ENCODE measurements at regions not wholly inside any gene's neighbourhood (a gene's known extent, or its start where the extent isn't known, plus 50 kb on each side); places are given as distances from the start of the nearest gene placed in this dataset.
"Not testable (repeated sequence)": the region's sequence is repeated elsewhere in the genome, so short reads cannot be mapped to it uniquely, and the experiment has no call there.

DNA sequence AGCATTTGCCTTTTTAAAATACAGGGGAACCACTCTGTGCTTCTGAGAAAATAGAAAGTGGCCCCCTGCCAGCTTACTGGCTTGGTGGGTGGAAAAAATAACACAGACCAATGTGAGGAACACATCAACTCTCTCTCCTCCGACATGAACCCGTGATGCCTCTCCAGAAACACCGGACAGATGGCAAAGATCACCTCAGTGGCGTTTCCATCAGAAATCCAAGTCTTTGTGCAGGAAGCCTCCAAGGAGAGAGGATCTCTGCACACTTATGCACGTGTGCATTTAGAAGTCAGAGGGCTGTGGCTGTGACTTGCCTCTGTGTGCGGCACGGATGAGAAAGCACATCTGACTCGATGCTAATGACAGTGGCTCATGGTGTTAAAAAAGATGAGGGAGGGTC is 112.3 kb upstream of the KLF12 start:
- DNase-seq (ENCODE audit: low spot score): no peak

DNA sequence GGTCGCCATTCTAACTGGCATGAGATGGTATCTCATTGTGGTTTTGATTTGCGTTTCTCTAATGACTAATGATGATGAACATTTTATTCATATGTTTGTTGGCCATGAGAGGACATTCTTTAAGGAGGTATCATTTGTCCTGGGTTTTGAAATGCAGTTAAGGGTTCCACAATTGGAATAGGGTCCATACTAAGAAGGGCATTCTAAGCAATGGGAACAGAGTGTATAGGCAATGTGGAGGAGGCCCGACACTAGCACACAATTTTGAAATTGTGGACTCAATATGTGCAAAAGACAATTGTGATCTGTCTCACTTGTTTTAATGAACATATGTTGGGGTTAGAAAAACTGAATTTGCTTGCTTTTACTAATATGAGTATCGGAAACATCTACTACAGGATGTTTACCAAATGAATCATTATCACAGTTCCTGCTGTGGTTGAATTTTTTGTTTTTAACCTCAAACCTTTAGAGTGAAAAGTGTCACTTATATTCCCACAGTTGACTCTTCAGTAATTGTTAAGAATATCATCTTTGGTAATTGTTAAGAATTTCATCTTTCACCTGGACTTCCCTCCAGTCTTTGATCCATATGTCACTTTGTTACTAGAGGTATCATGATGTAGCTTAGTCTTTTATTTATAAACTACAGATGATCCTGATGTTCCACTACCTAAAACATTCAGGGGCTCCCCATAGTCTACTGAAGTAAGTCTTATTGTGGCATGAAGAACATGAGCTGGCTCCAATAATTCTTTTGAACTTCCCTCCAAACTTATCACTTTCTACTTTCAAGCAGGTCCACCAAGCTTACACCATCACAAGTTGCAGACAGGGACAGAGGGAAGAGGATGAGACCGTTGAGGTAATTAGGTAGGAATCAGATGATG is 109.7 kb upstream of the KLF12 start:
- no peak for DNase-seq (ENCODE audit: low spot score)

- DNase-seq (ENCODE audit: low spot score): not testable (repeated sequence)
Observed at GRCh38 chr13:74241343-74241742, 107.1 kb upstream of the KLF12 start.

- no peak for DNase-seq (ENCODE audit: low spot score)
Observed at GRCh38 chr13:74230984-74231501, 96.8 kb upstream of the KLF12 start.

- no peak for DNase-seq (ENCODE audit: low spot score)
Observed at GRCh38 chr13:74229242-74229641, 95.0 kb upstream of the KLF12 start.

- no peak for DNase-seq (ENCODE audit: low spot score)
Observed at GRCh38 chr13:74227476-74228158, 93.4 kb upstream of the KLF12 start.

- no peak for DNase-seq (ENCODE audit: low spot score)
Observed at GRCh38 chr13:74226791-74227475, 92.7 kb upstream of the KLF12 start.

GRCh38 chr13:74221752-74222151 is 87.5 kb upstream of the KLF12 start:
- no peak for DNase-seq (ENCODE audit: low spot score)

DNA sequence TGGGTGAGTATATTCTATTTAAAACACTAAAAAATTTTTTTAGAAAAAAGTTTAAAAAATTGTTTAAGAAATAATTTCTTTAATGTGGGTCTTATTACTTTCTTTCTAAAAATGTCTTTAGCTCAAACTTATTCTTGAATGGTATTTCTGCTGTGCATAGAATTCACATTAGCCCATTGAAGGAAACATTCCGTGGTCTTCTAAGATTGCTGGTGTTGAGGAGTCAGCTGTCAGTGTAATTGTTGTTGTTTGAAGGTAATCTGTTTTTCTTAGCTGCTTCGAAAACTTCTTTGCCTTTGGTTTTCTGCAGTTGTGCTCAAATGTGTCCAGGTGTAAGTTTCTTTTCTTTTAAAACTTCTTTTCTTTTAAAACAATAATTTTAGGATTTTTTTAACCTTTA is 85.4 kb upstream of the KLF12 start:
- no peak for DNase-seq (ENCODE audit: low spot score)

DNA sequence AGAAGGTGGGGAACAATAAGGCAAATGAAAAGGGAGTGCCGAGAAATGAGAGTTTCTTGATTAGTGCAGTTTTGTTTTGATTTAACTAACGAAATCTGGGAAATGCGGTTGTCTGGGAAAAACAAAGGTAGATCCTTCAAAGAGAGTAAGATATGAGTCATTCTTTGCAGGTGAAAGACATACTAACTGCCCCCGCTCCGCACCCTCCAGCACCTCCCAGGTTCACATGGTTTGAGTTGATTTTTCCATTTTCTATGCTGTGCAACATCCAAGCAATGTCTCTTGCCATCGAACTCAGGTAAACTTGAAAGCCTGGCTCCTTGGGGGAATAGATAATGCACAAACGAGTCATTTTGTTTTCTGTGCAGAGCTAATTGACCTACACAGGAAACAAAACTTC is 84.1 kb upstream of the KLF12 start:
- DNase-seq (ENCODE audit: low spot score): no peak

- no peak for DNase-seq (ENCODE audit: low spot score)
Observed at GRCh38 chr13:74217811-74218210, 83.6 kb upstream of the KLF12 start.

GRCh38 chr13:74215420-74215819 is 81.2 kb upstream of the KLF12 start:
- no peak for DNase-seq (ENCODE audit: low spot score)

DNA sequence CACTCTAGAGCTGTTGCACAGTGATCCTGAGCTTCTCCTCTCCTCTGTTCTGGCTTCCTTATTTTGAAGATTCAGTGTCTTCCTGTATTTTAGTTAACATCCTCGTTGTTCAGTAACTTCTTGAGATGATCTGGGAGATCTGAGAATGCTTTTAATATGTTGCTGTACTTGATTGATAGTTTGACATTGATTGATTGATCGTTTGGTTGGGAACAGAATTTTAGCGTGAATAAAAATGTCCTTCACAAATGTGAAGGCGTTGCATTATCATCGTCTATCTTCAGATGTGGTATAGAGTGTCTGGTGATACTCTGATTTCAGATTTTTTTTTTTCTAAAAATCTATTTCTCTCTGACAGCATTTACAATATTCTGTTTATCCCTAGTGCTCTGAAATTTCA is 80.1 kb upstream of the KLF12 start:
- DNase-seq (ENCODE audit: low spot score): no peak

GRCh38 chr13:74210693-74211393 is 76.6 kb upstream of the KLF12 start:
- DNase-seq (ENCODE audit: low spot score): peak; percentile 71

- no peak for DNase-seq (ENCODE audit: low spot score)
Observed at GRCh38 chr13:74206855-74207254, 72.7 kb upstream of the KLF12 start.

- no peak for DNase-seq (ENCODE audit: low spot score)
Observed at GRCh38 chr13:74206061-74206561, 71.9 kb upstream of the KLF12 start.

GRCh38 chr13:74205313-74205690 is 71.1 kb upstream of the KLF12 start:
- DNase-seq (ENCODE audit: low spot score): no peak

GRCh38 chr13:74204602-74205312 is 70.6 kb upstream of the KLF12 start:
- DNase-seq (ENCODE audit: low spot score): no peak

DNA sequence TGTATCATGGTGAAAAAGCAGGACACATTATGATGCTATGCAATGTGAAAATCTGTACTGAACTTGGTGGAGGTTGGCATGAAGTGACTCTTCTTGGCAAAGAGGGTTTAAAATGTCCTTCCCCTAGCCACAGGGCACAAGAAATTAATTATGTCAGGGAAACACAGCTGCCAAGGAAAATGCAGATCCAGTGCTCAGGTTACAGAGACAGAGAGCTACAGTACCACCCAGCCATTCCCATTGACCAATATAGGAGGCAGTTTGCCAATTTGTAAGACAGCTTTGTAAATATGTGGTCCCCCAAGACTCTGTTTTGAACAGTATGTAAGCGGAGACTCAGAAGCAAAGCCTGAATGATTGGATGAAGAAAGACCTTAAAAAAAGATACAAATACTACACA is 69.4 kb upstream of the KLF12 start:
- no peak for DNase-seq (ENCODE audit: low spot score)

DNA sequence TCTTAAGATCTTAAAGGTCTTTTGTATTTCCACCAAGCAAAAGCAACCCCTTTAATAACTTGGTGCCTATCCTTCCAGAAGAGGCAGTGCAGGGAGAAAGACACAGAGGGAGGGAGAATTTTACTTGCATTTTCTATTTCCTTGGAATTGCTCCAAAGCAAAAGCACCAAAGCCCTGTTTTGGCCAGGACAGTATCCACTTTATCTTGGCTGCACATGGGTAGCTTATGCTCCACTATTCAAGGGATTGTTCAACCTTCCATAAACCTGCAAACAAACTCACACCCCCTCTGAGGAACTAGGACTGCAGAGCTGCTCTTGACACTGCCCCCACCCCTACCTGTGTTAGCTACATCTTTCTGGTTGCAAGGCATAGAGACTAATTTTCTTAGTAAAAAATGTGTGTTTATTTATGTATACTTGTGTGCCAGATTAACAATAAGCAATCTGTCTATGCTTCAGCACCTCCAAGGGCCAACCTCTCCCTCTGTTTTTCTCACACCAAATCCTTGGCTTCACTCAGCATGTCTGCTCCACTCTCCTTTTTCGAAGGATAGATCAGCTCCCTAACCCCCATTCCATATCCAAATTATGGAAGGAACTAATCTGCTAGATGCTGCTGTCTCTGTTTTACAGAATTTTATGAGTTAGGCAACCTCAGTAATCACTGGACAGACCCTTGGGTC is 68.1 kb upstream of the KLF12 start:
- no peak for DNase-seq (ENCODE audit: low spot score)

DNA sequence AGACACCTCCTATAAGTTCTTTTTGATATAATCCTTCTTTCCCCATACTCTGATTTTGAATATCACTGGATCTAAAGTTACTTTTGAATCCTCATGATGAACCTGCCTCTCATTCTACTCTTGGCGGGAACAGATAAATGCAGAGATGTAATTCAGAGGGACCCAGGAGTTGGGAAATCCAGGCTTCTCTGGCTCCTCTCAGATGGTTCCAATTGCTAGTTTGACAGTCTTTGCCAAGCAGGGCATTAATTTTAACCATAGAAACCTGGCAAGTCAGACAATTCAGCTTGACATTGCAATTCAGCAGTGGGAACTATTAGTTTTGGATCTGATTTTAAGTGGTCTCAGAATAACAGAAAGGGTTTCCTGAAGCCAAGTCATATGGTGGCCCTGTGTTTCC is 67.3 kb upstream of the KLF12 start:
- DNase-seq (ENCODE audit: low spot score): no peak
